Body of pancreas (tissue), 4 donors: ENCODE measurements at regions not wholly inside any gene's neighbourhood (a gene's known extent, or its start where the extent isn't known, plus 50 kb on each side); places are given as distances from the start of the nearest gene placed in this dataset.

Experiments
- POLR2A ChIP-seq, 3 donors: fragments of 450-650 bp; IDR thresholded peaks; one replicate each; pipeline ENCODE4 v1.6.1; 2016; ENCODE audit warnings: antibody characterized with exemption in 3 of 3, mild to moderate bottlenecking in 2 of 3
- TF ChIP-seq, protein P1 (sequence below), 7 experiments: fragments of 450-650 bp in 4 of 7; fragments of 200-600 bp in 3 of 7; sonication (generic) in 3 of 7; IDR thresholded peaks; one replicate each; pipeline ENCODE4 v1.5.1; 2016 to 2019; ENCODE audit warnings: antibody characterized with exemption in 7 of 7

DNA sequence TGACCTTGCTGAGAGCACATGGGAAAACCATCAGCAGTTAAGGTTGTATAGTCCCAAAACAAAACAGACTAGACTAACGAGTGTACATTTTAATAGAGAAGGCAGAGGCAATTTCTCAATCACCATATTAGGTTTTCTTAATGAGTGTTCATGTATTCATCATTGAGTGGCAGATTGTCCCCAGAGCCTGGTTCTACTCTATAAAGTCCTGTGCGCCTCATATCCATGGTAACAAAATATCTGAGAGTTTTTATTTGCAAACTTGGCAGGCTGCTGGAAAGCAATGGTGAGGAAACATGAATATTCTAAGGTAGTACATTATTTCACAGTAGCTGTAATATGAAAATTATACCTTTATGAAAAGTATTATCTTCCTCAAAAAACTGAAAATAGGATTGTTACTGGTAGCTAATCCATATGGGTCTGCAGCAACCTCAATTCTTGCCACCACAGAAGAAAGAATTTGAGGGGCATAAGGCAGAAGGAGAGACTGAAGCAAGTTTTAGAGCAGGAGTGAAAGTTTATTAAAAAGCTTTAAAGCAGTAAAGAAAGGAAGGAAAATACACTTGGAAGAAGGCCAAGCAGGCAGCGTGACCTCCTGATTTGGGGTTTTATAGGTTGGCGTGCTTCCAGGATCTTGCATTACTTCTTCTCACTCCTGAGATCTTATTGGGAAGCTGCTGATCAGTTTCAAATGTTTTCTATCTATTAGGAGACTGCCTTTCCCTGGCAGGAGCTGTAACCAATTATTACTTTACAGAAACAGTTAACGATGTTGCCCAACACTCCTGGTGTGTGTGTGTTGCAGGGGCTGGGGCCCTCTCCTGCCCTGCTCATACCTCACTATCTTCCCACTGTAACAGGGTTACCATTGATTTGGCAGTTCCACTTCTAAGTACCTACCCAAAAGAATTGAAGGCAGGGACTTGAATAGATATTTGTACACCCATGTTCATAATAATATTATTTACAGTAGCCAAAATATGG is 154.0 kb upstream of the NUDT4 start:
- TF ChIP-seq, protein P1, sequence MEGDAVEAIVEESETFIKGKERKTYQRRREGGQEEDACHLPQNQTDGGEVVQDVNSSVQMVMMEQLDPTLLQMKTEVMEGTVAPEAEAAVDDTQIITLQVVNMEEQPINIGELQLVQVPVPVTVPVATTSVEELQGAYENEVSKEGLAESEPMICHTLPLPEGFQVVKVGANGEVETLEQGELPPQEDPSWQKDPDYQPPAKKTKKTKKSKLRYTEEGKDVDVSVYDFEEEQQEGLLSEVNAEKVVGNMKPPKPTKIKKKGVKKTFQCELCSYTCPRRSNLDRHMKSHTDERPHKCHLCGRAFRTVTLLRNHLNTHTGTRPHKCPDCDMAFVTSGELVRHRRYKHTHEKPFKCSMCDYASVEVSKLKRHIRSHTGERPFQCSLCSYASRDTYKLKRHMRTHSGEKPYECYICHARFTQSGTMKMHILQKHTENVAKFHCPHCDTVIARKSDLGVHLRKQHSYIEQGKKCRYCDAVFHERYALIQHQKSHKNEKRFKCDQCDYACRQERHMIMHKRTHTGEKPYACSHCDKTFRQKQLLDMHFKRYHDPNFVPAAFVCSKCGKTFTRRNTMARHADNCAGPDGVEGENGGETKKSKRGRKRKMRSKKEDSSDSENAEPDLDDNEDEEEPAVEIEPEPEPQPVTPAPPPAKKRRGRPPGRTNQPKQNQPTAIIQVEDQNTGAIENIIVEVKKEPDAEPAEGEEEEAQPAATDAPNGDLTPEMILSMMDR (IDR thresholded peaks at IDR 0.05): no peak
- TF ChIP-seq POLR2A (IDR thresholded peaks at IDR 0.05): no peak
